HG03520 (cell line): ENCODE measurements at regions not wholly inside any gene's neighbourhood (a gene's known extent, or its start where the extent isn't known, plus 50 kb on each side); places are given as distances from the start of the nearest gene placed in this dataset.
"Not testable (repeated sequence)": the region's sequence is repeated elsewhere in the genome, so short reads cannot be mapped to it uniquely, and the experiment has no call there.

Source experiments
- ATAC-seq: cut with Tn5 transposase; IDR thresholded peaks from one replicate; pipeline ENCODE4 v1.9.1; 2021; ENCODE audit warnings: mild to moderate bottlenecking, moderate library complexity; ENCODE audit not compliant: unreplicated experiment

- ATAC-seq = no peak
Observed at GRCh38 chr5:163248871-163249270, 188.5 kb upstream of the CCNG1 start.

- ATAC-seq = no peak
Observed at GRCh38 chr5:163252950-163253349, 184.4 kb upstream of the CCNG1 start.

GRCh38 chr5:163259495-163259894 lies 177.9 kb upstream of the CCNG1 start:
- ATAC-seq = no peak

- ATAC-seq = no peak
Observed at GRCh38 chr5:163260471-163260870, 176.9 kb upstream of the CCNG1 start.

DNA sequence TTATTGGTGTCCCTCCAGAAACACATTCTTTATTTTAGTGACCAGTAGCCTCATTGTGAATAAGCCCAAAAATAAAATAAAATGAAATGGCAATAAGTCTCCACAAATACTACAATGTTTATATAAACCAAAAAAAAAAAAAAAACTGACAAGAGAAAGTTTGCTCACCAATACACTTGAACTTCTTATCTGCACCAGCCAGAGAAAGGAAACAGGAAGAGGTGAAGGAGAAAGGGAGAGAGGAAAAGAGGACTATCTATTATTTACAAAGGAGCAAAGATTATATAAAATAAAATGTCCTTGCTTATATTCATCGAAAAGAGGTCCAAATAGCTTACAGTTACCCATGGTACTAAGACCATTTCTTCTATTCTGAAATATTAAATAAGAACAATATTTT lies 176.4 kb upstream of the CCNG1 start:
- no peak for ATAC-seq

DNA sequence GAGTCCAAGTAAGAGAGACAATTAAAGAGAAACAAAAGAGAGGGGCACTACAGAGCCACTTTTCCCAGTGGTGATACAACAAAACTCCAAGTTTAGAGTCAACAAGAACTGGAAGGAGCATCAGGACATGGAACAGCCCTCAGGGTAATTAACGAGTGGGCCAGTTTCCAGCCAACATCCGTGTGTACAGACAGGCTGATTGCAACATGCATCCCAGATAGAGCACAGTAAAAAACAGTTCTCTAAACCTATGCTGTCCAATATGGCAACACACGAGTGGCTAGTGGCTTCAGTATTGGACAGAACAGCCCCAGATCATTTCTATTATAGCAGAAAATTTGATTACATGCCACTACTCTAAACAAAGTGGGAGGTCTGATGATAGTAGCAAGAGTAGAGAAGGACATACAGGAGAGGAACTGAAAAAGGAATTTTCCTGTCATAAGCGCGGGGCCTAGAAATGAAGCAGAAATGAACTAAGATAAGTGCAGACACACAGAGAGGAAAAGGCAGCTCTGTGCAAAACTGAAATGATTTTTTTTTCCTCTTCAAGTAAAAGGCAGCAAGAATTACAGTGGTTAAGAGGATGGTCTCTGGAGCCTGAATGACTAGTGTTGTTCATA lies 175.6 kb upstream of the CCNG1 start:
- ATAC-seq = no peak

- not testable (repeated sequence) for ATAC-seq
Observed at GRCh38 chr5:163266249-163266648, 171.1 kb upstream of the CCNG1 start.

- peak; percentile 54 for ATAC-seq
Observed at GRCh38 chr5:163269624-163270023, 167.8 kb upstream of the CCNG1 start.

- no peak for ATAC-seq
Observed at GRCh38 chr5:163276466-163276865, 160.9 kb upstream of the CCNG1 start.

DNA sequence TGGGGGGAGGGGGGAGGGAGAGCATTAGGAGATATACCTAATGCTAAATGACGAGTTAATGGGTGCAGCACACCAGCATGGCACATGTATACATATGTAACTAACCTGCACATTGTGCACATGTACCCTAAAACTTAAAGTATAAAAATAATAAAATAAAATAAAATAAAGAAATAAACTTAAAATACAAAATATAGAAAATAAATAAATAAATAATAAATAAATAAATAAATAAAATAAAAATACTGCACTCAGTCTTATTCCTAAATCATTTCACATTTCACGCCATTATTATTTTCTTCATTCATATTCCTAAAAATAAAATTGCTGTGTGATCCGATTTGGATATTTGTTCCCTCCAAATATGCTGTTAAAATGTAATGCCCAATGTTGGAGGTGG lies 156.5 kb upstream of the CCNG1 start:
- not testable (repeated sequence) for ATAC-seq

DNA sequence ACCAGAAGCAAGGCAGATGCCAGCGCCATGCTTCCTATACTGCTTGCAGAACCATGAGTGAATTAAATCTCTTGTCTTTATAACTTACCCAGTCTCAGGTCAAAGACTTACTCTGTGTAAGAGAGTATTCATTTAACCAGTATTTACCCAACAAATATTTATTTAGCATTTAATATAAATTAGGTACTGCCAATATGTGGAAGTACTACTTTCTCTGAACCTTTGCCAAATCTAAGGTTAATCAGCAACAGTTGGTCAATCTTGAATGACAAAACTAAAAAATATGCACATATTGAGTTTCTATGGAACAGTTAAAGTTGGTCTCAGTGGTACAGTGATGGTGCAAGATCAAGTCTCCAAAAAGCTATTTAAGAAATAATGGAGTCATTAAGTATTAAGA lies 155.9 kb upstream of the CCNG1 start:
- ATAC-seq = no peak

- ATAC-seq = no peak
Observed at GRCh38 chr5:163293836-163294235, 143.6 kb upstream of the CCNG1 start.

DNA sequence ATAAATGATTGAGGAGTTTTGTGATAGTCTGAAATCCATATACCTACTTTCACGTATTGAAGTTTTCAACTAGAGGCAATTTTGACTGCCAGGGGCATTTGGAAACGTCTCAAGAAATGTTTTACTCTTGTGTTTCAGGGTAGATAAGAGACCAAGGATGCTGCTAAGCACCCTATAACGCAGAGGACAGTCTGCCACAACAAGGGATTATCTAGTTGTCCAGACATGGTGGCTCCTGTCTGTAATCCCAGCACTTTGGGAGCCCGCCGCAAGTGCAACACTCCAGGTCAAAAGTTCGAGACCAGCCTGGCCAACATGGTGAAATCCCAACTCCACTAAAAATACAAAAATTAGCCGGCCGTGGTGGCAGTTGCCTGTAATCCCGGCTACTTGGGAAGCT lies 133.7 kb upstream of the CCNG1 start:
- no peak for ATAC-seq

DNA sequence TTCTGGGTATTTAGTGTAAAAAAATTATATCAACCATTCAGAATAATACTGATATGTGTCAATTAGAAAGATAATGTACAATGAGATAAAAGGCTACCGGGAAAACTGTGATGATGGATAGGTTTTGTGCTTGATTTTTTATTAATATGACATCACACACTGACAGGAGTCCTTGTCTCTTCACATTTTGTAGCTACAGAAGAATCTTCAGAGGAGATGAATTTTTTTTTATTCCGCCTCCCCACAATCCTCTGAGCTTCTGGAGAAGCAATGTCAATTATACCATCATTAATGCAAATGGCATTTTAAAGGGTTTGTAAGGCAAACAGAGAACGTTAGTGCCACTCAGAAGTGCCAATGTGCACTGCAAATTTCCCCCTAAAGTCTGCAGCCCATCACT lies 131.7 kb upstream of the CCNG1 start:
- ATAC-seq = no peak

- ATAC-seq = peak; percentile 47
Observed at GRCh38 chr5:163306421-163306820, 131.0 kb upstream of the CCNG1 start.

DNA sequence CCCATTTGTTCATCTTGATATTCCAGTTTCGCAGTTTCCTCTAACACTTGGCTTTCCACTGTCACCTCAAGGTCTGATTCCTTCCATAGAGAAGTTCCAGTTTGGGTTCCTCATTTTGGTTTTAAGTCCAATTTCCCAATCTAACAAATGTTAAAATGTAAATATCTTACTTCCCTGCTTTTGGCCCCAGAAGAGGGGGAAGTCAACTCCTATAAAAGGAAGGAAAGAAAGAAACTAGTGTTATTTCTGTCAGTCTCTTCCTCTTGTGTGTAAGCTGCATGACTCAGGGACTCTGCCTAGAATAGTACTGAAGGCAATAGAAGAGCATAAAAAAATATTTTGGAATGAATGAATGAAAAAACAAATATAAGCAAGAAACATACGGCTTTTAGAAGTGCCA lies 127.5 kb upstream of the CCNG1 start:
- ATAC-seq = no peak

- no peak for ATAC-seq
Observed at GRCh38 chr5:163310997-163311396, 126.4 kb upstream of the CCNG1 start.

GRCh38 chr5:163312598-163312997 lies 124.8 kb upstream of the CCNG1 start:
- ATAC-seq = no peak

GRCh38 chr5:163313049-163313448 lies 124.3 kb upstream of the CCNG1 start:
- ATAC-seq = not testable (repeated sequence)

GRCh38 chr5:163316374-163316773 lies 121.0 kb upstream of the CCNG1 start:
- ATAC-seq = not testable (repeated sequence)

- ATAC-seq = no peak
Observed at GRCh38 chr5:163318707-163319106, 118.7 kb upstream of the CCNG1 start.

- ATAC-seq = no peak
Observed at GRCh38 chr5:163321511-163321910, 115.9 kb upstream of the CCNG1 start.
